HG03103 (cell line): ENCODE measurements at regions not wholly inside any gene's neighbourhood (a gene's known extent, or its start where the extent isn't known, plus 50 kb on each side); places are given as distances from the start of the nearest gene placed in this dataset.

ENCODE experiments used
- ATAC-seq: cut with Tn5 transposase; IDR thresholded peaks from one replicate; pipeline ENCODE4 v1.9.1; 2021; ENCODE audit warnings: low read depth; ENCODE audit not compliant: unreplicated experiment

DNA sequence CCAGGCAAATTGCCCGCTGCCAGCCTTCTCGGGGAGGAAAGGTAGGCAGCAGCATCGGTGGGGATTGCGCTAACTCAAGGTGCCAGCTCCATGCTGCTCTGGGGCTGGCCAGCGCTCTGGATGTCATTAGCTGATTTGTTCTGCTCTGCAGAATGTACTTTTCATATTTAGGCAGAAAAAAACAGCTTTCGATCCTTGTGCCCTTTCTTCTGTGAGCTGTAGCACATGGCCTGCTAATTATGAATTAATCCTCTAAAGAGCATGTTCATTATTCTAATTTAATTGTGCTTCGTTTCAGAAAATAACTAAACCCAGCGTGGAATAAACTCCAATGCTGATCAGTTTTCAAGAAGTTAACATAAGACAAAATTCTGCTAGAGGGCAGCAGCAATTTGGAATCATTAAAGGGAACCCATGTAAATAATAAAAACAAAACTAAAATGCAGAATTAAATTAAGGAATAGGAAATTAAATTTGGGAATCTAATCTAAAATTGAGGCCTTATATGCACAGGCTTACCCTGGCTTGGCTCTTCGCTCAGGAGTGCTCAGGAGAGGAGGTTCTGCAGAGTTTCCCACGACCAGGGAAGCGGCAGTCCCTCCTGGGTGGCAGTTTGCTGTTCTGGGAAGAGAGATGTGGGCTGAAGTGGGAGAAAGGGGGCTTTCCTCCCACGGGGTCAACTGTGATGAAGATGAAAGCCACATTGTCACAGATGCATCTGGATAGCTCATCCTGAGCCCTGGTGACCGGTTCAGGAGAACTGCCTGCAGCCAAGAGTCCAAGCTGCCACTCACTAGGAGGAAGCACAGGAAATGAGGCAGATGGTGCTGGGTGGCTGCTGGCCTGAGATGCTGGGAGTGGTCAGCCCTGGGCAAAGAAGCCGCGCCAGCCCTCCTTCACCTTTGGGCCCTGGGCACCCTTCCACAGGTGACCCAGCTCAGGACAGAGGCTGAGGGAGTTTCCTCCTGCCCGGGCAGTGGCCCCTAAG lies 93.2 kb upstream of the PKDCC start:
- no peak for ATAC-seq

- ATAC-seq = peak; percentile 61
These were observed 92.3 kb upstream of the PKDCC start for GRCh38 chr2:41955316-41956043.

- no peak for ATAC-seq
These were observed 90.4 kb upstream of the PKDCC start for GRCh38 chr2:41957431-41957830.

GRCh38 chr2:41958251-41958650 lies 89.6 kb upstream of the PKDCC start:
- no peak for ATAC-seq

DNA sequence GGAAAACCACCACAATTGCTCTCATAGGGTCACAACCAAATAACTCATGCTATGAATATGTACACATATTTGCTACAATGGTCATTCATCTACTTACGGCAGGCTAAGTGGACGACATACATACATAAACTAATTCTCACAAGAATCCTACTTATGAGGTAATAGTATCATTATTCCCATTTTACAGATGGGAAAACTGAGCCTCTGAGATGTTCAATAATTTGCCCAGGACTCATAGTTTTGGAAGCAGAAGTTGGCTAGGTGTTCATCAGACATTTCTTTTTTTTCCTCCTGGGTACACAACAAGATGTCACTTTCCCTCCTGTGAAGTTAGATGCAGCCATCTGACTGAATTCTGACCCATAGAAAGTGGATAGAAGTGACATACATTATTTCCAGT lies 89.0 kb upstream of the PKDCC start:
- no peak for ATAC-seq

DNA sequence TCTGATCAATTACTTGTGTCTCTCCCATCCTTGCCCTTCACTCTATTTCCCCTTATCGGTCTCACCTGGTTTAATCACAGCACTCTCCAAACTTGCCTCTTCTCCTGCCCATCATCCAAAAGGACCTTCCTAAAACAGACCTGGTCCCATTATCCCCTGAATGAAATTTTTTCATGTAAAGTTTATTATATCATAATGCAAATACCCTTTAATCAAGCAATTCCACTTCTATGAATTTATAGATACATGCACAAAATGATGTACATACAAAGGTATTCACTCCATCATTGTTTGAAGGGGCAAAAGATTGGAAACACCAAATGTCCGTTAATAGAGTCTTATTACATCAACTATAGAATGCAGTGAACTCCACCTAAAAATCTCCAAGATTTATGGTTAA lies 88.1 kb upstream of the PKDCC start:
- ATAC-seq = no peak

GRCh38 chr2:41962922-41963622 lies 84.7 kb upstream of the PKDCC start:
- no peak for ATAC-seq

DNA sequence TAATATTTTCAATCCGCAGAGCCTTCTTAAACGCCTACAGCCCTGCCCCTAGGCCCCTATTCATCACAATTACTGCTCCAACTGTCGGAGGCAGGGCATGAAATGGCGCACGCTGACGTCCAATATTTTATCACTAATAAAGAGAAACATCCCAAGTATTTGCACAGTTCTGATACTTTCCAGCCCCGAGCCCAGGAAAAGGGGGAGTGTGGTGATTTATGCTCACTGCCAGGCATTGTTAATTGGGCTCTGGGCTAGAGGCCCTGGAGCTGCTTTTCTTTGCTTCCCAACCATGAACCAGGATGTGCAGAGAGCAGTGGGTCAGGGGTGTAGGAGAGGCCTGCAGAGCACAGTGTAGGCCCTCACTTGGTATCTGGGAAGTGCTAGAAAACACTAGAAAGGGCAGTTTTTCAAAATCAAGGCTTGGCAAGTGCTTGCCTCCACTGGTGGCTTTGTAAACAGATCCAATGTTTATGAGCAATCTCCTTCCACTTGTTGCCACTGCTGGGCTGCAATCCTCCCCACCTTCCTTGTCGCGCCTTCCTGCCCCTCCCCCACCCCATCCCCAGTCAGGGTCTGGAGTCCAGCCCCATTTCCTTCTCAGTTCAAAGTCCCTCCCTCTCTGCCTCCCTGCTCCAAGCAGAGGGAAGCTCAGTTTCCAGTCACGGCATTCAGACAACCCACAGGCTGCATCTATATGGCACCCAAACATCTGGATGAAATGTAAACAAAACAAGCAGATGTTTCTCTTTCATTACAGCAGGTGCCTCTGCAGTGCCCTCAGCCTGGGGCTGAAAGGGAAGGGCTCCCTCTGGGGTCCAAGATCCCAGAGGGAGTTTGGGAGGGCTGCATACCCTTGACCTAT lies 83.9 kb upstream of the PKDCC start:
- no peak for ATAC-seq

GRCh38 chr2:41965173-41965908 lies 82.5 kb upstream of the PKDCC start:
- ATAC-seq = no peak

- ATAC-seq = no peak
These were observed 81.9 kb upstream of the PKDCC start for GRCh38 chr2:41965909-41966295.

DNA sequence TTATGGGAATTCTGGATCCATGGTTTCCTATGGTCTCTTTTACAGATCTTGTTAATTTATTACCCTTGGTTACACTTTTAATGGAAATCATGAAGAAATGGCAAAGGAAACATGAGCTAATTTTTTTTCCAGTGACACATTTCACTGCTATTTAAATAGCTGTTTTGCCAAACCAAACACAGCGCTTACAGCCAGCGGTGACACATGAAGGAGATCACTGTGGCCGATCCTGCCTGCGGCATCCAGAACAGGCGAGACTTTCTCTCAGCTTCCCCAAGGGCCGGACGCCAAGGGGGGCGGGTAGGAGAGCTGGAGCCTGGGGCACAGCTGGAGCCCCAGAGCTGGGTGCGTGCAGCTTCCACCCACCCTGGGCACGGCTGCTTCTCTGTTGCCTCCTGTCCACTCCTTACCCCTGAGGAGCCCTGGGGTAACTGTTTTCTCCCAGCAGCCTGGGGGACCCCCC lies 81.4 kb upstream of the PKDCC start:
- ATAC-seq = no peak

DNA sequence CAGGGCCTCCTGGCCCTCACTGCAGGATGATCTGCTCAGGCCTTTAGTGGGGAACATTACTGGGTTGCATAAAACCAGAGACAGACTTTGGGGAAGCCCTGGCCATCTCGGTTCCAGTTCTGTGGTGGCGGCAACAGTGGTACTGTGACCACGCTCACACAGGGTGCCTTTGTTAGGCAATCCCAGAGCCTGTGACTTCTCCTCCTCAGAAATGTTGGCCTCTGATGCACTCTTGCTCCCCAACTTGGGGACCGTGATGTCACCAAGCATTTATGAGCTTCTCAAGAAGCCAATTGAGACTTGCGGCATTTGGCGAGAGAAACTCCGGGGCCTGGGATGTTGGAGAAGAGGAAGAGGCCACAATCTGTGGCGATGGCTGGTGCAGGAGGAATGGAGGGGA lies 80.9 kb upstream of the PKDCC start:
- no peak for ATAC-seq

- no peak for ATAC-seq
These were observed 80.2 kb upstream of the PKDCC start for GRCh38 chr2:41967476-41968181.

GRCh38 chr2:41968182-41968578 lies 79.6 kb upstream of the PKDCC start:
- no peak for ATAC-seq

DNA sequence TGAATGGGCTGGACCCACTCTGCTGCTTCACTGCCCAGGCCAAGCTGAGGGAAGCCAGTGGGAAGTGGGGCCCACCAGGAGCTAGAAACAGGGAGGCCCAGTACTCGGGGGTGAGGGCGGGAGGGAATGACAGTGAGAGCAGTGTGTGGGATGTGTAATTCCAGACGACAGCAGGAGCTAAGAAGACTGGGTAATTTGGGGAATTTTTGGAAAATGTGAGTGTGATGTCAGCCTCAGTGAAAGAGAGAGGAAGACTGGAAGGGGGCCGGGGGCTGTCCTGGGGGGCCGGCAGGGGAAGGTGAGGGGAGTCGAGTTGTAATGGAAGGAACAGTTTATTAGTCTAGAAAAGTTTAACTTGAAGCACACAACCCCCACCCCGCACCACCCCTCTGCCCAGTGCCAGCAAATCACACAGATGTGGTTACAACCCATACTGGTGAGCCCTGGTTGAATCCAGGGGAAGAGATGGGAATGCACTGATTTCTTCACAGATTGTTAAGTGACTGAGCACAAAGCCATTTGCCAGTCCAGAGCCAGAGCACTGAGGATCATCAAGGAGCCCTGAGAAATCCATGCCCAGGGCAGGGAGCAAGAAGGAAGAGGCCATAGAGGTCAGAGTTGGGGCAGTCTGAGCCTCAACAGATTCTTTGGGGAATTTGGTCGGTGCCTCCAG lies 76.7 kb upstream of the PKDCC start:
- no peak for ATAC-seq

DNA sequence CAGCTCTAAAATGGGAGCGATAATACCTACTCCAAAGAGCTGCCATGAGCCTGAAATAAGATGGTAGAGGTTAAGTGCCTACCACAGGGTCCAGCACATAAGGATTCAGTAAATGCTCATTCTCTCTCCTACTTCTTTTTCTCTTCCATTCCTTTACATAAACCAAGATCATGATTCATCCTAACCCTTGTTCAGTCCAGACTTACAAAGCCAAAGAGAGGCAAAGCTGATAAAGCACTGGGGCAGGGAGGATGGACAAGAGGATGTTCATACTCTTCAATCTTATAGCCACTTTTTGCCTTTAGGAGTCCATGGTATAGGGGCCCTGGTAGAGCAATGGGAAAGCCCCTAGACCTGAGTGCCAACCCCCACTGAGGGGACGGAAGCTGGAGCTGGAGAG lies 75.6 kb upstream of the PKDCC start:
- ATAC-seq = no peak

- no peak for ATAC-seq
These were observed 75.0 kb upstream of the PKDCC start for GRCh38 chr2:41972819-41973218.

- no peak for ATAC-seq
These were observed 74.0 kb upstream of the PKDCC start for GRCh38 chr2:41973871-41974270.
